ENCODE measurements at regions not wholly inside any gene's neighbourhood (a gene's known extent, or its start where the extent isn't known, plus 50 kb on each side); places are given as distances from the start of the nearest gene placed in this dataset.

- DNase-seq (ENCODE audit: low spot score), result no peak
Measured at GRCh38 chr4:123573866-123574508, 177.4 kb downstream of the SPRY1 start.

- DNase-seq (ENCODE audit: low spot score), result no peak
Measured at GRCh38 chr4:123575291-123575690, 178.7 kb downstream of the SPRY1 start.

DNA sequence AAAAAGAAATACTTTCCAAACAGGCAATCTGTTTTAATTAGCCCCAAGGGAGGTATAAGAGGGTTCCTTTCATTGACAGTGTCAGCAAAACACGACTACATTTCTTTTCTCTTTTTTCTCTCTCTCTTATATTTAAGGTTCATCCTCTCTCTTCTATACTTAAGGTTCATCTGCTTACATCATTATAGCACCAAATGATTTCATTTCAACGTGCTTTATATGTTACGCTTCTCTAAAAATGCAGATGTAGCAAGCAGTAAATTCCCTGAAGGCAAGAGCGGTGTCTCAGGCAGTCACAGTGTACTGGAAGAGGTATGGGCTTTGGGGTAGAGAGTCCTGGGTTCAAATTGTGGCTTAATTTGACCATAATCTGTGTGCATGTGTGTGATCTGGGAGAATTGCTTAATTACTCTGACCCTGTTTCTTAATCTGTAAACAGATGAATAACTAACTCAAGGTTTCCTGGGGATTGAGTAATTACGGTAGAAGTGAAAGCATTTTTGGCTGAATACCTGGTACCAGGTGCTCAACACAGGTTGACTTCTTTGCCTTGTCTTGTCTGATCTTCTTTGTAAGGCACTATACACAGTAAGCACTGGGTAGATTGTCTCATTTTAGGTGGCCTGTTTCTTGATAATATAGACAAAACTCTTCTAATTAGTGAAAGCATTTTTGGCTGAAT lies 180.8 kb downstream of the SPRY1 start:
- DNase-seq (ENCODE audit: low spot score), result no peak

- DNase-seq (ENCODE audit: low spot score), result no peak
Measured at GRCh38 chr4:123578276-123579029, 181.9 kb downstream of the SPRY1 start.

DNA sequence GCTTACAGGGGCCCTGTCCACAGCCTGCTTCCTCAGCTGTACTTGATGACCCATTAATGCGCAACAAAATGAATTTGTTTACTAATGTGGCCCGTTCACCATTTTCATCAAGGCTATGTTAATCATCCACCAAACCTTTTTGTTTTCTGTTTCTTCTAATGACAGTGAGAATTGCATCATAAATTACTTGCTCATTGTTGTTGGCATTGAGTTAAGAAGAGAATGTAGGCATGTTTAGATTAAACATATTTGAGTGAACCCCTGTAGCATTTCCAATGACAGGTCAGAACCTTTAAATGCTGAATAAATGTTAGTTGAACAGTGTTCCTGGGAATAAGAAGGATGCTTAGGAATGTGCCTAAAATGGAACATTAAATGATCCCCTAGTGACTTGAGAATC lies 183.4 kb downstream of the SPRY1 start:
- DNase-seq (ENCODE audit: low spot score), result no peak

DNA sequence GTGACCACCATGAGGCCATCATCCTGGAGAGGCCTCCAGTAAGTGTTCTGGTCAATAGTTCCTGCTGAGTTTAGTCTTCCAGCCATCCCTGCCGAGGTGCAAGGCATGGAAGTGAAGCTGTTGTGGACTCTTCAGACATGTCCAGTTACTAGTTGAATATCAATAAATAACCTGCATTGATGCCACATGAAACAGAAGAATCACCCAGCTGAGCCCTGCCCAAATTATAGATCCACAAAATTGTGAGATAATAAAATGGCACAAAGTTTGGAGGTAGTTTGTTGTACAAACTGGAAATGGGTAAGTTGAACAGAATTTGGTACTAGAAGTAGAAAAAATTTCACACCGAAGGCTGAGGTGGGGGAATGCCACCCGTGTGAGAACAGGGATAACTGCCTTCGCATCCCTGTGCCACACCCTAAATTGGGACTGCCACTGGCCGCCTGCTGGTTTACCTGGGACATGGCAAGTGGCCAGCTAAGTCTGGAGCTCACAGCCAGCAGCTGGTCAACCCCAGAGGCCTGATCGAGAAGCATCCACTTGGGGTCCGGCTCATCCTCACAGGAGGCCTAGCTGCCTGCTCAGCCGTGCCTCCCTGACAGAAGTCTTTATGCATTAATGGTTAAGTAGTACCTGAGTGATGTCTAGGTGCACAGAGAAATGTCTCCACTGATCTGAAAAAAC lies 184.5 kb downstream of the SPRY1 start:
- DNase-seq (ENCODE audit: low spot score), result no peak

DNA sequence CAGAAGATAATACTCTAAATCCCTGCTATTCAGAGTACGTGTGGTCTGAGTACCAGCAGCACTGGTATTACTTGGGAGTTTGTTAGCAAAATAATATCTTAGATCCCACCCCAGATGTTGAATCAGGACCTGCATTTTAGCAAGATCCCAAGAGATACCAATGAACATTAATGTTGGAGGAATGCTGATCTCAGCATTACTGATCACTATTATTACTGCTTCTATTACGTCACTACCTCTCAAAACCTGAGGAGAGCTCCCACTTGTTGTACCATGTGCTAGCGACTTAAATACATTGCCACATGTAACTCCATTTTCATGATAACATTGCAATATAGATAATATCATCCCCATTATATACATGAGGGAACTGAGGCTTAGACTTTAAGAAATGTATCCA lies 185.2 kb downstream of the SPRY1 start:
- no peak for DNase-seq (ENCODE audit: low spot score)

DNA sequence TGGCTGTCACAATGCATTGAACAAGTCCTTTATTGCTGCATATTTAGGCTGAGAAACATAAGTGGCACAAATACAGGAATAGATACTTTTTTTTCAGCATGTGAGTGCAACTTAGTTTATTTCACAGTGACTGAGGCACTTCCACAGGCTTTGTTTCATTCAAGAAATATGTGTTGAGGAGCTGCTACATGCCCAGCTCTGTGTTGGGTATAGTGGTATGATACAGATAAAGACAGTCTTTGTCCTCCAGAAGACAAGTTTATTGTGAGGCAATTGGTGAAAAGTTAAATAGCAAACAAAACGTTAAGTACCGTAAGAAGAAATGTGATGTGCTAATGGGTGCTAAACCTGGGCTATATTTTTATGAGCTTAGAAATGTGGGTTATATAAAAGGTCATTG lies 186.4 kb downstream of the SPRY1 start:
- DNase-seq (ENCODE audit: low spot score), result no peak

DNA sequence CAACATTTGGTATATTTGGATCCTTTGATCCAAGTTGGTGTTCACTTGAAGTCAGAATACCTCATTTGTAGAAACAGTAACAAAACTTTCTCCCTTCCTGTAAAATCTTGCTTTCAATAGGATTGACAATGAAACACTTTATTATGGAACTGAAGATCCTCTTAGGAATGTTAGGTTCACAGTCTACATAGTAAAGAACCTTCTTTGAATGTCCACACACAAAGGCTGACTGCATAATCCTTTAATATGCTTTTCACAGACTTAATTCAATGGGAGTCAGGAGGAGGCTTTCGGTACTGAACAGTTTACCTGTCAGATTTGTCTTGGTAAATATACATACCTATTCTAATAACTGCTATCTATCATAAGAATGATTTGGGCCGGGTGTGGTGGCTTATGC lies 188.5 kb downstream of the SPRY1 start:
- no peak for DNase-seq (ENCODE audit: low spot score)

GRCh38 chr4:123587983-123588494 lies 191.4 kb downstream of the SPRY1 start:
- no peak for DNase-seq (ENCODE audit: low spot score)

DNA sequence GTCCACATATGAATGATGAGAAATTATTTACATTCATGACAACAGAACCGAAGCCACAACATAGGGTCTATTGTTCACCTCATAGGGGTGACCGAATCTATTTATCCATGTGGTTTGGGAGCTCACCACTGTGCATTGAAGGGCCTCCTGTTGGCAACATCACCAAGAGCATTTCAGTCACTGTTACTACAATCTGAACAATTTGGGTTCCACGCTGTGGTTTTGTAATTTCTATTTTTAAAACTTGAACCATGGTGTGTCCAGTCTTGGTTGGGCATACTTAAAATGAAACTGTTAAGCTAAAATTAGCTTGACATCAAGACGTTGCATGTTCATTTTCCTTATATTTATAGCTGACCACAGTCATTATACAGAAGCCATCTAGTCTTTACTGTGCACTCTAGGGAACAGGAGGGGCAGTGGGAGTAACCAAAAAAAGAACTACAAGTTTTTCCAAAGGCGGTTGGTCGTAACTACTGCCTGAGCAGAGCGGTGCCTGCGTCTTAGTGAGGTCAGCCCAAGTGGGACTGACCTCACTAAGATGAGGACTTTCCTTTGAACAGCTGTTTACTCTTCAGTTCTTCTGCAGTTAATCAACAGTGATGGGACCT lies 192.1 kb downstream of the SPRY1 start:
- no peak for DNase-seq (ENCODE audit: low spot score)

- DNase-seq (ENCODE audit: low spot score), result no peak
Measured at GRCh38 chr4:123589301-123589700, 192.7 kb downstream of the SPRY1 start.

DNA sequence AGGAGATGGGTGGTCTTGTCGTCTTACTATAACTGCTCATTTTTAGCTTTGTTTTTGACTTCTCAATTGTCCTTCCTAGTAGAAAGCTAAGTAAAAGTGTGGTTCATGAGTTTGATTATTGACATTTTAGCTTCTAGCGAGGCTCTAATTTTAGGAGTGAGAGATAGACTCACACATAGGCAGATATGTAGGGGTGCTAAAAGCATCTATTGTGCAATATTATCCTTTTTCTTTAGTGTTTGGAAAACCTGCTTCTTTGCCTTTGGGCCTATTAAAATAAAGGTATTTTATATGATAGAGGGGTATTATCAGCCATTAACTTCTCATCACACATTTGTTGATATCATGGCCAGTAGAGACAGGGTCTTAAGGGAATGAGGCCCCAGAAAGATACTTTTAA lies 195.3 kb downstream of the SPRY1 start:
- DNase-seq (ENCODE audit: low spot score), result no peak

GRCh38 chr4:123593655-123594054 lies 197.1 kb downstream of the SPRY1 start:
- no peak for DNase-seq (ENCODE audit: low spot score)

DNA sequence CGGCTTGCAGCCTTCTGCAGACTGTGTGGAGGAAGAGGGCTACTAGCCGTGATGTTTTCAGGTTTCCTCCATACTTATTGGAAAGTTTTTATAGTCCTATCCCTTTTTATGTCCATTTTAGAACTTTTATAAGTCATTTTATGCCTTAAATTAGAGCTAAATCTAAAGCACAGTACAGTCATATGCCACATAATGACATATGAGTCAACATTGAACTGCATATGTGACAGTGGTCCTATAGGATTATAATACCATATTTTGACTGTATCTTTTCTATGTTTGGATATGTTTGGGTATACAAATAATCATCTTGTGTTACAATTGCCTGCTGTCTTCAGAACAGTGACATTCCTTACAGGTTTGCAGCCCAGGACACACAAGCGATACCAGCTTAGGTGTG lies 200.2 kb downstream of the SPRY1 start:
- DNase-seq (ENCODE audit: low spot score), result no peak

- no peak for DNase-seq (ENCODE audit: low spot score)
Measured at GRCh38 chr4:123597586-123597985, 201.0 kb downstream of the SPRY1 start.

GRCh38 chr4:123598331-123598730 lies 201.7 kb downstream of the SPRY1 start:
- DNase-seq (ENCODE audit: low spot score), result no peak

DNA sequence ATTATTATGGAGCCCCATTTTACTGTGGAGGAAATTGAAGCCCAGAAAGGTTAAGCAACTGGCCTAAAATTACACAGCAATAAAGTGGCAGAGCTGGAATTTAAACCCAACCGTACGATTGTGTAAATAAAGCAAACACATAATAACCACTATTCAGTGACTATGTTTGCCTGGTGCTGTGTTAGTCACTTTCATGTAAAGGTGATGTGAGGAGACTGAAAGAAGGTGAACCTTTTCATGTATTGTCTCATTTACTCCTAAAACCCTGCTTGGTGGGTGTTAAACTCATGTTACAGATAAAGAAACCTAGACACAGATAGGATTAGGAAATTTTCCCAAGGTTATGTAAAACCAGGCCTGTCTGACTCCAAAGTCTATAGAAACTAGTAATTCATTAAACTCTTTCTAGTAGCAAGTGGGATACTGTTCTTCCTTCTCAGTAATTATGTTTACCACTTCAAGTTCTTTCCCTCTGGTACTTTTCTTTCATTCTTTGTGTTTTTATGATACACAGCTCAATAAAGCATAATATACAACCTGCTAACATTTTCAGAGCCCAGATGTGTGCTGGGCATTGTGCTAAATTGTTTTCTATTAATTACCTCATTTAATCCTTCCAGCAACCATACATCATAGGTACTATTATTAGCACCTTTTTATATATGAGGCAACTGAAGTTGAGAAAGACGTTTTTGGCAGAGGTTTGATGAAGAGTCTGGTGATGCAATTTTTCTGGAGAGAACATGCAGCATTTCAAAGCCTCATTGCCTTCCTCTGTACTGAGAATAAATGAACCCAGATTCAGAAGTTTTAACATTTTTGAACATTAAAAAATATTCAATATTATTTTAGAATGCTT lies 202.7 kb downstream of the SPRY1 start:
- DNase-seq (ENCODE audit: low spot score), result no peak

DNA sequence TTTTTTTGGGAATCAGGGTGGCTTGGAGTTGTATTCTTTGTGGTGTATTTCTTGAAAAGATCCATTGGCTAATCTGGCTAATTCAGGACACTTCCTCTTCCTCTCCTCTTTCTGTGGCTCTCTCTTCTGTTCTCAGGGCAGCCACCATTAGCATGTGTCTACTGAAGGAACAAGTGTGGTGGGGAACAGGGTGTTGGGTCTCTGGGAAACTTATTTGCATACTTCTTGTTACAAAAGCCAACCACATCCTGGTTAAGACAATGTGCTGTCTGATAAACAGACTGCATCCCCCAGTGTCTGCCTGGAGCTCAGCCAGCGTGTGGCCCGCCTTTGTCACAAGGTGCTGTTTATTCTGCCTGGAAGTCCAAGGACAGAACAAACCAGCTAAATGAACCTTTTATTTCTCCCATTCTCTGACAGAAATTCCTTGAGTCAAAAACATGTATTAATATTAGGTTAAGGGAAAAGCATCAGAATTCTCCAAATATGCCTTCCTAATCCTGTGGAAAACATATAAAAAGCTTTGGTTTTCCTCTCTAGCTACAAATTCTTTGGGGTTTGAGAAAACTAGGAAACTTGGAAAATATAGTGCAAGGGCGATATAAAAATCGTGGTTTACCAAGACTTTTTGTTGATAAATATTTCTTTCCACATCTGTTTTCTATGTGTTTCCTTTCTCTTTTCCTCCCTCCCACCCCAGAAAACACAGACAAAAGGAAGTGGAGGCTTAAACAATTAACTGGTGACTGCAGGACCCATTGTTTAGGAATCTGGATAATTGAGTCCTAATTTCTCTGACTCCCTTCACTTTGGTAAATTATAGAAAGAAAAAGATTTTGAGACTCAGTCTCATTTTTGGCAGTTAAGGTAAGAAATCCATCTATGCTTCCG lies 203.6 kb downstream of the SPRY1 start:
- no peak for DNase-seq (ENCODE audit: low spot score)

All from HuH-7.5 (cell line).